ENCODE measurements at regions not wholly inside any gene's neighbourhood (a gene's known extent, or its start where the extent isn't known, plus 50 kb on each side); places are given as distances from the start of the nearest gene placed in this dataset.

- Histone ChIP-seq H3K27me3 (no peaks in the 10 kb centered on the region), H3K4me1 (no peaks in the 10 kb centered on the region), H3K9me3 (peaks cover 10% of the 10 kb centered on the region), H3K27ac (no peak overlapping the region), H3K36me3 (no peaks in the 10 kb centered on the region), H3K4me3 (no peak overlapping the region)
- no peak for TF ChIP-seq POLR2A (IDR thresholded peaks at IDR 0.05)
- TF ChIP-seq EP300 (IDR thresholded peaks at IDR 0.05) = no peak
- TF ChIP-seq POLR2AphosphoS5 (IDR thresholded peaks at IDR 0.05) = no peak
- TF ChIP-seq CTCF (IDR thresholded peaks at IDR 0.05) = no peak
- no peak for DNase-seq (ENCODE audit: low spot score in 2 of 2)
Measured at GRCh38 chr10:78121801-78122200, 88.1 kb downstream of the RPS24 start.

GRCh38 chr10:78124167-78124566 is 90.5 kb downstream of the RPS24 start:
- Histone ChIP-seq H3K9me3 (peaks cover 10% of the 10 kb centered on the region), H3K4me3 (no peak overlapping the region), H3K27ac (no peak overlapping the region), H3K27me3 (no peaks in the 10 kb centered on the region), H3K36me3 (no peaks in the 10 kb centered on the region), H3K4me1 (no peaks in the 10 kb centered on the region)
- DNase-seq (ENCODE audit: low spot score in 2 of 2) = no peak
- no peak for TF ChIP-seq CTCF (IDR thresholded peaks at IDR 0.05)
- TF ChIP-seq EP300 (IDR thresholded peaks at IDR 0.05) = no peak
- no peak for TF ChIP-seq POLR2A (IDR thresholded peaks at IDR 0.05)
- TF ChIP-seq POLR2AphosphoS5 (IDR thresholded peaks at IDR 0.05) = no peak
- 92% methylated on average over 1 of the region's 1 CpG for WGBS

GRCh38 chr10:78129211-78129610 is 95.5 kb downstream of the RPS24 start:
- Histone ChIP-seq H3K4me3 (no peak overlapping the region), H3K27me3 (no peaks in the 10 kb centered on the region), H3K9me3 (no peaks in the 10 kb centered on the region), H3K4me1 (no peaks in the 10 kb centered on the region), H3K36me3 (no peaks in the 10 kb centered on the region), H3K27ac (no peak overlapping the region)
- 93% methylated on average over 5 of the region's 5 CpGs for WGBS
- DNase-seq (ENCODE audit: low spot score in 2 of 2) = no peak
- no peak for TF ChIP-seq POLR2AphosphoS5 (IDR thresholded peaks at IDR 0.05)
- TF ChIP-seq POLR2A (IDR thresholded peaks at IDR 0.05) = no peak
- no peak for TF ChIP-seq EP300 (IDR thresholded peaks at IDR 0.05)
- TF ChIP-seq CTCF (IDR thresholded peaks at IDR 0.05) = no peak

GRCh38 chr10:78130966-78131710 is 97.5 kb downstream of the RPS24 start:
- no peaks in the 10 kb centered on the region for H3K27me3 ChIP-seq
- WGBS = 88% methylated on average over 9 of the region's 9 CpGs
- TF ChIP-seq POLR2A (IDR thresholded peaks at IDR 0.05) = no peak
- no peak for TF ChIP-seq EP300 (IDR thresholded peaks at IDR 0.05)
- TF ChIP-seq POLR2AphosphoS5 (IDR thresholded peaks at IDR 0.05) = no peak
- no peak for TF ChIP-seq CTCF (IDR thresholded peaks at IDR 0.05)
- H3K9me3 ChIP-seq = no peaks in the 10 kb centered on the region
- DNase-seq (ENCODE audit: low spot score in 2 of 2) = no peak
- H3K4me1 ChIP-seq = no peaks in the 10 kb centered on the region
- no peak overlapping the region for H3K4me3 ChIP-seq
- H3K36me3 ChIP-seq = no peaks in the 10 kb centered on the region
- H3K27ac ChIP-seq = no peak overlapping the region

GRCh38 chr10:78134773-78135306 is 101.2 kb downstream of the RPS24 start:
- H3K36me3 ChIP-seq = no peaks in the 10 kb centered on the region
- H3K27ac ChIP-seq = no peak overlapping the region
- H3K4me1 ChIP-seq = no peaks in the 10 kb centered on the region
- H3K9me3 ChIP-seq = no peaks in the 10 kb centered on the region
- H3K27me3 ChIP-seq = peaks cover 4% of the 10 kb centered on the region
- 88% methylated on average over 10 of the region's 10 CpGs for WGBS
- H3K4me3 ChIP-seq = no peak overlapping the region
- TF ChIP-seq POLR2A (IDR thresholded peaks at IDR 0.05) (no peak), POLR2AphosphoS5 (IDR thresholded peaks at IDR 0.05) (no peak), CTCF (IDR thresholded peaks at IDR 0.05) (no peak), EP300 (IDR thresholded peaks at IDR 0.05) (no peak)
- no peak for DNase-seq (ENCODE audit: low spot score in 2 of 2)

All from suprapubic skin (tissue), 4 donors.